ENCODE measurements at regions not wholly inside any gene's neighbourhood (a gene's known extent, or its start where the extent isn't known, plus 50 kb on each side); places are given as distances from the start of the nearest gene placed in this dataset.

GRCh38 chr15:87082581-87082980, 1002.9 kb downstream of the AGBL1 start:
- peaks cover 3% of the 10 kb centered on the region for H3K9me3 ChIP-seq
- intact Hi-C loops (cut with DNase I, micrococcal nuclease) = no loop called here
- no peak overlapping the region for H3K4me3 ChIP-seq

DNA sequence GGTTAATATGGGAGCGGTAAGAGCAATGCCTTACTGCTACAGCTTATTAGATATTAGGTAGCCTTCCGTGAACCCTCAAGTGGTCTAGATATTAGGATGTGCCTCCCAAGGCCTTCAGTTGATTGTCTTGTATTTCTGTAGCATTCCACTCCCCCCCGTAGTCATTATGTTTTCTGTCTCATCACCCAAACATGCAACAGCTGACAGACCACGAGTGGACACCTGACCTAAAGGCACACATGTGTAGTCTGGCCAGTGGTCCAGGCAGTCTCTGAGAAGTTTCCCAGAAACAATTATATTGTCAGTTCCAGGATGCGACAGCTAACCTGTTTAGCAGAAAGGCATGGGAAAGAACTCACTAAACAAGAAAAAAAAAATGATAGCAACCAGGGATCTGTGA, 1000.9 kb downstream of the AGBL1 start:
- DNase-seq = no peak
- H3K9me3 ChIP-seq = peaks cover 3% of the 10 kb centered on the region
- no peak overlapping the region for H3K4me3 ChIP-seq
- intact Hi-C loops (cut with DNase I, micrococcal nuclease) = no loop called here
- no peaks in the 10 kb centered on the region for H3K4me1 ChIP-seq (ENCODE audit: low read depth)
- TF ChIP-seq, protein P1, sequence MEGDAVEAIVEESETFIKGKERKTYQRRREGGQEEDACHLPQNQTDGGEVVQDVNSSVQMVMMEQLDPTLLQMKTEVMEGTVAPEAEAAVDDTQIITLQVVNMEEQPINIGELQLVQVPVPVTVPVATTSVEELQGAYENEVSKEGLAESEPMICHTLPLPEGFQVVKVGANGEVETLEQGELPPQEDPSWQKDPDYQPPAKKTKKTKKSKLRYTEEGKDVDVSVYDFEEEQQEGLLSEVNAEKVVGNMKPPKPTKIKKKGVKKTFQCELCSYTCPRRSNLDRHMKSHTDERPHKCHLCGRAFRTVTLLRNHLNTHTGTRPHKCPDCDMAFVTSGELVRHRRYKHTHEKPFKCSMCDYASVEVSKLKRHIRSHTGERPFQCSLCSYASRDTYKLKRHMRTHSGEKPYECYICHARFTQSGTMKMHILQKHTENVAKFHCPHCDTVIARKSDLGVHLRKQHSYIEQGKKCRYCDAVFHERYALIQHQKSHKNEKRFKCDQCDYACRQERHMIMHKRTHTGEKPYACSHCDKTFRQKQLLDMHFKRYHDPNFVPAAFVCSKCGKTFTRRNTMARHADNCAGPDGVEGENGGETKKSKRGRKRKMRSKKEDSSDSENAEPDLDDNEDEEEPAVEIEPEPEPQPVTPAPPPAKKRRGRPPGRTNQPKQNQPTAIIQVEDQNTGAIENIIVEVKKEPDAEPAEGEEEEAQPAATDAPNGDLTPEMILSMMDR (IDR thresholded peaks at IDR 0.05) = no peak
- no peak for ATAC-seq
- H3K36me3 ChIP-seq (ENCODE audit: low read depth) = no peaks in the 10 kb centered on the region

More at GRCh38 chr15:87082581-87082980, 1002.9 kb downstream of the AGBL1 start:
- H3K36me3 ChIP-seq (ENCODE audit: low read depth) = no peaks in the 10 kb centered on the region
- ATAC-seq (no peak), DNase-seq (no peak)
- TF ChIP-seq, protein P1 (IDR thresholded peaks at IDR 0.05) = no peak
- H3K4me1 ChIP-seq (ENCODE audit: low read depth) = no peaks in the 10 kb centered on the region

All from mucosa of descending colon (tissue), 3 donors.